LNCaP clone FGC (cell line): ENCODE measurements at regions not wholly inside any gene's neighbourhood (a gene's known extent, or its start where the extent isn't known, plus 50 kb on each side); places are given as distances from the start of the nearest gene placed in this dataset.

Experiments used
- DNase-seq: peaks from one replicate; pipeline ENCODE4 v3.0.0-alpha.2; 2011; ENCODE audit warnings: low read depth
- H3K4me3 ChIP-seq: 2 replicates; pipeline ENCODE4 v1.5.1; 2011; ENCODE audit warnings: mild to moderate bottlenecking, low read depth, low read length, control low read depth
- TF ChIP-seq, protein P1 (sequence below): IDR thresholded peaks from 2 replicates; pipeline ENCODE4 v1.5.1; 2012; ENCODE audit warnings: mild to moderate bottlenecking; ENCODE audit not compliant: control insufficient read depth, insufficient read depth; ENCODE audit errors: extremely low read depth

DNA sequence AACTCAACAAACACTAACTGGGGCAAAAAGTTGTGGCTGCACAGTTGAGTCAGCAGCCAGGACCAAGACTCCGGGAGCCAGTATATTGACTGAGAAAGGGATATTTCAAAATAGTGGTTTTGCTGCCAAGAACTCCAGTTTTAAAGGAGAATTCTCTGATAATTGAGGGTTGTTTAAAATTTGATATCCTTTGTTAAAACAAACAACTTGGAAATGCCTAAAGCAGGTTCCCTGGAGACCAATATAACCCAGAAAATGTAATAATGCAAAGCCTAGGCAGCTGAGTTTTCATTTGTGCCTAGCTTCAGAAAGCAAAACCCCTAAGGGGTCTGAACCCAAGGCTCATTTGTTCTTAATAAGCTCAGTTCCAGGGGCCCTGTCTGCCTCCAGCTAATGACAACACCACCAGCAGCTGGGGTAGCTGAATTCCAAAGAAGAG is 311.7 kb upstream of the CCDC196 start:
- H3K4me3 ChIP-seq: no peak overlapping the region
- TF ChIP-seq, protein P1, sequence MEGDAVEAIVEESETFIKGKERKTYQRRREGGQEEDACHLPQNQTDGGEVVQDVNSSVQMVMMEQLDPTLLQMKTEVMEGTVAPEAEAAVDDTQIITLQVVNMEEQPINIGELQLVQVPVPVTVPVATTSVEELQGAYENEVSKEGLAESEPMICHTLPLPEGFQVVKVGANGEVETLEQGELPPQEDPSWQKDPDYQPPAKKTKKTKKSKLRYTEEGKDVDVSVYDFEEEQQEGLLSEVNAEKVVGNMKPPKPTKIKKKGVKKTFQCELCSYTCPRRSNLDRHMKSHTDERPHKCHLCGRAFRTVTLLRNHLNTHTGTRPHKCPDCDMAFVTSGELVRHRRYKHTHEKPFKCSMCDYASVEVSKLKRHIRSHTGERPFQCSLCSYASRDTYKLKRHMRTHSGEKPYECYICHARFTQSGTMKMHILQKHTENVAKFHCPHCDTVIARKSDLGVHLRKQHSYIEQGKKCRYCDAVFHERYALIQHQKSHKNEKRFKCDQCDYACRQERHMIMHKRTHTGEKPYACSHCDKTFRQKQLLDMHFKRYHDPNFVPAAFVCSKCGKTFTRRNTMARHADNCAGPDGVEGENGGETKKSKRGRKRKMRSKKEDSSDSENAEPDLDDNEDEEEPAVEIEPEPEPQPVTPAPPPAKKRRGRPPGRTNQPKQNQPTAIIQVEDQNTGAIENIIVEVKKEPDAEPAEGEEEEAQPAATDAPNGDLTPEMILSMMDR: no peak
- DNase-seq: no peak

DNA sequence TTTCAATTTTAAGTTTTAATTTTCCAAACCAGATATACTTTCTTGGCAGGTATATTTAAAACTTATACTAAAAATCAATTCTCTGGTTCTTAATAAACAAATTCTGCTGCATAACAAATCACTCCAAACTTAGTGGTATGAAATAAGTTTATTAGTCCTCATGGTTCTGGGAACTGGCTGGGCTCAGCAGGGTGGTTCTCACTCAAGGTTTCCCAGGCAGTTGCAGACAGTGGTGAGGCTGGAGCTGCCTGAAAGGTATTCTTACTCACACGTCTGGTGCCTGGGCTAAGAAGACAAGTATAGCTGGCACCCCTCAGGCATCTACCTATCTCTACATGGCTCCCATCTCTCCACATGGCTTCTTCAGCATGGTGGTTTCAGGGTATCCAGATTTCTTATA is 308.2 kb upstream of the CCDC196 start:
- TF ChIP-seq, protein P1: no peak
- no peak overlapping the region for H3K4me3 ChIP-seq
- no peak for DNase-seq

DNA sequence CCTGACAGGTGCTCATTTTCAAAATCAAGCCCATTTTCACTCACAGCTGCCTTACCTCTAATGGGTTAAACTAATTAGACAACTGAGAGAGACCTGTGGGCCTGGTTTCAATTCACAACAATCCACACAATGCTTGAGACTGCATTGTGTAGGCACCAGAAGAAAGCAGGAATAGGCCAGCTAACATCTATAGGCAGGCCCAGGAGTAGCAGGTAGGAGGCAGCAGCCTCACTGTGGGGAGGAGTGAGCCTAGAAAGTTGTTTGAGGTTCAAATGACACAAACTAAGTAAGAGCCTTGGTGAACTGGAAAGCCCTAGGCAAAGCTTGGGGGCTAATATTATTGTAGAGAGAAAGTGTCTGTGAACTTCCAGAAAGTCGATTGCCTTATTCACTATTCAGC is 289.5 kb upstream of the CCDC196 start:
- TF ChIP-seq, protein P1: no peak
- no peak for DNase-seq
- H3K4me3 ChIP-seq: no peak overlapping the region

DNA sequence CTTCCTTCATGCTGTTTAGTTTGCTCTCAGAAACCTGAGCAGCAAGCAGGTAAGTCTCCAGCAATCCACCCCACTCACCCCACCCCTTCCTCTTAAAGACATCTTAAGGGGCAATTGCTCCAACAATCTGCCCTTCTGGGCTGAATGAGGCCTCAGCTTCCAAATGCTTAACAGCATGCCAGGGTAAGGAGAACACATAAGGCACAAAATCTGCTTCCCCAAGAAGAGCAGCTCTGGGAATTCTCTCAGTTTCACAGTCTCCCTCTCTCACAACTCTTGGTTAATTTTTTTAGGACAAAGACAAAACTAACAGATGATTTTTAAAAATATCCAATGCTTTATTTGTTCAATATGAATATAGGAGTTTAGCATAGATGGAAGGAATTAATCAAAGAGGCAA is 288.9 kb upstream of the CCDC196 start:
- no peak for DNase-seq
- no peak overlapping the region for H3K4me3 ChIP-seq
- TF ChIP-seq, protein P1: no peak

DNA sequence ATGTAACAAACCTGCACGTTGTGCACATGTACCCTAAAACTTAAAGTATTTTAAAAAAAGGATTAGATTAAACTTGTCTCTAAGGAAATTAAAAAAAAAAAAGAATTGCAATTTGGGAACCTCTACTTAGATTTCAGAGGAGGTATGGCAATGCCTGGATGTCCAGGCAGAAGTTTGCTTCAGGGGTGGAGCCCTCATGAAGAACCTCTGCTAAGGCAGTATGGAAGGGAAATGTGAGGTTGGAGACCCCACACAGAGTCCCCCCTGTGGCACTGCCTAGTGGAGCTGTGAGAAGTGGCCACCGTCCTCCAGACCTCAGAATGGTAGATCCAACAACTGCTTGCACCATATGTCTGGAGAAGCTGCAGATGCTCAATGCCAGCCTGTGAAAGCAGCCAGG is 279.6 kb upstream of the CCDC196 start:
- DNase-seq: no peak

DNA sequence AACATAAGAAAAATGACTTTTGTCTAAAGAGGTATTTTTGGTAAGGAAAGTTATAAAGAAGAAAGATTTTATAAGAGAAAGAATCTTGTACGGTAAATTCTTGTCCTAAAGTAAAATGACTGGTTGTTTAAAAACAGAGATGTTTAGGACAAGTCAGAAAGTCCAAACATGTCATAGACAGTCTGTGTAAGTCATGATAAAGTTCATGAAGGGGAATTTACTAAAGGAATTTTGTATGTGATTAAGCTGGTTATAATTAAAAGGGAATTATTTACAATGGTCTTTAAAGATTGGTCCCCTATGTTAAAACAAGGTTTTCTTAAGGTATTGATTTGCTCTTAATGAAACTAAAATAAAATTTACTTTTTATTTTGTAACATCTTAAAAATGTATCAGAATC is 269.4 kb upstream of the CCDC196 start:
- H3K4me3 ChIP-seq: no peak overlapping the region
- DNase-seq: no peak
- TF ChIP-seq, protein P1: no peak

More for the DNA sequence above, 279.6 kb upstream of the CCDC196 start:
- TF ChIP-seq, protein P1: no peak
- H3K4me3 ChIP-seq: no peak overlapping the region

DNA sequence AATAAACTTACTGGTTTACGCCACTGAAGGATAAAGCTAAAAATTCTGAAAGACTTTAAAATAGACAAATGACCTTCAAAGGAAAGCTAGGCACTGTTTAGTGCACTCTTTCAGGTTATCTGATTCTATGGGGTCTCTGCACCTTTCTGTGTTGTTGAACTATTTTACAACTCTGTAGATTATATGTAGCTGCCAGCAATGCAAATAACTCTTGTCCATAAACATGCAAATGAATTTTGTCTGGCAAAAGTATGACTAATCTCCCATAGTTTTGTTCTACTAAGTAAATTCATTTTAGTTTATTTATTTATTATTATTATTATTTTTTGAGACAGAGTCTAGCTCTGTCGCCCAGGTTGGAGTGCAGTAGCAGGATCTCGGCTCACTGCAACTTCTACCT is 266.3 kb upstream of the CCDC196 start:
- DNase-seq: no peak
- TF ChIP-seq, protein P1: no peak
- no peak overlapping the region for H3K4me3 ChIP-seq
